ENCODE measurements at regions not wholly inside any gene's neighbourhood (a gene's known extent, or its start where the extent isn't known, plus 50 kb on each side); places are given as distances from the start of the nearest gene placed in this dataset.

DNA sequence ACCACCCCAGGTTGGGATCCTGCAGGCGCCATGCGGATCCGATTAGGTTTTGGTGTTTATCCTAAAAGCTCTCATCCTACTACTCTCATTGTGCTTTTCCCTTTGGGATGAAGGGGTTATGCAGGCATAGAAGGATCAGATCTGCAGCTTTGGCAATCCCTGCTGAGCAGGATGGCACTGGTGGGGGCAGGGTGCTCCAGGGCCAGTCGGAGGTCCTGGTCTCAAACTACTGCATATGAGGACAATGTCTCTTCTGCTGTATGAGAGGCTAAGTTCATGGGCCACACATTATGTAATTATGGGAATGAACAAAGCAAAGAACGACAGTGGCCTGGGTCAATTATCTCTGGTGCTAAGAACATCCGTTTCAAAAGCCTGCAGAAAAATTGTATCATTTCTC is 334.2 kb downstream of the IRX1 start:
- TF ChIP-seq, protein P1, sequence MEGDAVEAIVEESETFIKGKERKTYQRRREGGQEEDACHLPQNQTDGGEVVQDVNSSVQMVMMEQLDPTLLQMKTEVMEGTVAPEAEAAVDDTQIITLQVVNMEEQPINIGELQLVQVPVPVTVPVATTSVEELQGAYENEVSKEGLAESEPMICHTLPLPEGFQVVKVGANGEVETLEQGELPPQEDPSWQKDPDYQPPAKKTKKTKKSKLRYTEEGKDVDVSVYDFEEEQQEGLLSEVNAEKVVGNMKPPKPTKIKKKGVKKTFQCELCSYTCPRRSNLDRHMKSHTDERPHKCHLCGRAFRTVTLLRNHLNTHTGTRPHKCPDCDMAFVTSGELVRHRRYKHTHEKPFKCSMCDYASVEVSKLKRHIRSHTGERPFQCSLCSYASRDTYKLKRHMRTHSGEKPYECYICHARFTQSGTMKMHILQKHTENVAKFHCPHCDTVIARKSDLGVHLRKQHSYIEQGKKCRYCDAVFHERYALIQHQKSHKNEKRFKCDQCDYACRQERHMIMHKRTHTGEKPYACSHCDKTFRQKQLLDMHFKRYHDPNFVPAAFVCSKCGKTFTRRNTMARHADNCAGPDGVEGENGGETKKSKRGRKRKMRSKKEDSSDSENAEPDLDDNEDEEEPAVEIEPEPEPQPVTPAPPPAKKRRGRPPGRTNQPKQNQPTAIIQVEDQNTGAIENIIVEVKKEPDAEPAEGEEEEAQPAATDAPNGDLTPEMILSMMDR (IDR thresholded peaks at IDR 0.05), result no peak
- intact Hi-C loops (cut with DNase I), result no loop called here
- no peaks in the 10 kb centered on the region for H3K27me3 ChIP-seq

DNA sequence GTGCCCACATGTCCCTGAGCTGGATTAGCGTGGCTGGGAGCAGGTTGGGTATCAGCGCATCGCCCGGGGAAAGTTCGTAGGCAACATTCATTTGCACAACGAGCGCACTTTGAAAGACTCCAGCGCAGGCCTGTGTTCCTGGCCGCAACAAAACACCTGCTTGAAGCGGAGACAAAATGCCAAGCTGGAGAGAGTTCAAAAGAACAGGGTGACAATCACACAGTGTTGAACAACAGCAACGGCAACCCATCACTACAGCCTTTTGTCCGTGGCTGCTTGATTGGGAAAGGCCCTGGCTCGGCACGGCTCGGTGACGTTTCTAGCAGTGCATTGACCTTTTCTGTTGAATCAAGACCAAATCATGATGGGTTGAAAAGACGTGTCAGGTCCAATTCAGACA is 336.3 kb downstream of the IRX1 start:
- intact Hi-C loops (cut with DNase I), result no loop called here
- Histone ChIP-seq H3K27me3 (no peaks in the 10 kb centered on the region), H3K4me3 (no peak overlapping the region), H3K9me3 (no peaks in the 10 kb centered on the region), H3K4me1 (no peaks in the 10 kb centered on the region), H3K9ac (ENCODE audit: low read depth in 2 of 2, low read length in 2 of 2) (no peak overlapping the region), H3K27ac (no peak overlapping the region), H3K36me3 (no peaks in the 10 kb centered on the region)
- TF ChIP-seq, protein P1 (IDR thresholded peaks at IDR 0.05), result no peak
- no peak for DNase-seq

More for the DNA sequence above, 334.2 kb downstream of the IRX1 start:
- DNase-seq, result no peak
- H3K27ac ChIP-seq, result no peak overlapping the region
- no peak overlapping the region for H3K4me3 ChIP-seq
- H3K36me3 ChIP-seq, result no peaks in the 10 kb centered on the region
- no peak overlapping the region for H3K9ac ChIP-seq (ENCODE audit: low read depth in 2 of 2, low read length in 2 of 2)
- H3K9me3 ChIP-seq, result no peaks in the 10 kb centered on the region
- H3K4me1 ChIP-seq, result no peaks in the 10 kb centered on the region

DNA sequence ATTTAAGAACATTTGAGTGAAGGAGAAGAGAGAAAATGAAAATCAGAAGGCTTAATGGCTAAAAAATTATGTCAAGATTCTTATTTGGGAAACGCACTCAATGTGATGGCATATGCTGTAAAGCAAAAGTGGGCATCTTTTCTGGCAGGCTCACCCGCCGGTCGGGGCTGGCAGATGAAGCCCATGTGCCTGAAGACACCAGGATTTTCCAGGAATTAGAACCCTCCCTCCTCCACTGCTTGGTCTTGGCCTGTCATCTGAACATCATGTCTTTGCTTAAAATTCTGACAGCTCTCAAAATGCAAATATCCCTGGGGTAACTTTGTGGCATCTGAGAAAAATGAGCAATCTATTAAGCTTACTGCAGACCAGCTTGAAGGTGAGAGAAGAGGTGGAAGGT is 337.9 kb downstream of the IRX1 start:
- H3K9ac ChIP-seq (ENCODE audit: low read depth in 2 of 2, low read length in 2 of 2), result no peak overlapping the region
- H3K27me3 ChIP-seq, result no peaks in the 10 kb centered on the region
- TF ChIP-seq, protein P1 (IDR thresholded peaks at IDR 0.05), result no peak
- H3K27ac ChIP-seq, result no peak overlapping the region
- H3K4me3 ChIP-seq, result no peak overlapping the region
- no peaks in the 10 kb centered on the region for H3K36me3 ChIP-seq
- no peaks in the 10 kb centered on the region for H3K9me3 ChIP-seq
- intact Hi-C loops (cut with DNase I), result no loop called here
- no peak for DNase-seq
- no peaks in the 10 kb centered on the region for H3K4me1 ChIP-seq

DNA sequence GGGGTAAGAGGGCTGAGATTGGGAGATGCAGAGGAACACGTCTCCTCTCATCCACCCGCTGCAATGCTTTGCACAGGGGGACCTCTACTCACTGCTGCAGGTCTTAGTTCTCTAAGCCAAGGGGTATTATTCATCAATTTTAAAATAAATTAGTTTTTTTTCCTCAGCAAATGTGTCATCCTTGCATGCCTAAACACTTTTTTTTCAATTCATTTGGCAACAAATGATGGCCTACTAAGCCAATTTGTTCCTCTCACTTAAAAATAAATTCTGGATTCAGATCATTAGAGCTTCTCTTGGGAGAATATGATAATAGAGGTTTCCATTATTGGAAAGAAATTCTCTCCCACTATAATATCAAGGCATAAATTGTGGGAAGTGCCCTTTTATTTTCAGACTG is 338.3 kb downstream of the IRX1 start:
- H3K4me1 ChIP-seq, result no peaks in the 10 kb centered on the region
- H3K36me3 ChIP-seq, result no peaks in the 10 kb centered on the region
- no peaks in the 10 kb centered on the region for H3K27me3 ChIP-seq
- intact Hi-C loops (cut with DNase I), result no loop called here
- TF ChIP-seq, protein P1 (IDR thresholded peaks at IDR 0.05), result no peak
- H3K9ac ChIP-seq (ENCODE audit: low read depth in 2 of 2, low read length in 2 of 2), result no peak overlapping the region
- no peak for DNase-seq
- no peak overlapping the region for H3K27ac ChIP-seq
- no peaks in the 10 kb centered on the region for H3K9me3 ChIP-seq
- no peak overlapping the region for H3K4me3 ChIP-seq

DNA sequence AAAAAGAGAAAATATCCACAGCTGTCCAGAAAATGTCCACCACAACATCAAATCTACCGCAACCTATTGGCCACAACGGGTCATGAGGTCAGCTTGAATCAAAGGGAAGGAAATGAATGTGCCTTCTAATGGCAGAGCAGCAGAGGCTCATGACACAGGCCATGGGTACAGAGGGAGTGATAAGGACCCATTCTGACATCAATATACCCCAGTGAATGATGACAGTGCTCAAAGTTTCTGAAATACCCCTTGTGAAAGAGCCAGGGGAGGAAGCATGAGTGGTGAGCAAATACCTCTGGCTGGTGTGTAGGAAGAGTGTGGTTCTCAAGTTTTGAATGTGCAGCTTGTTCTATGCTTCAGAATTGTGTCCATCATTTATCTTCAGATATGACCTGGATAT is 348.2 kb downstream of the IRX1 start:
- no peak overlapping the region for H3K27ac ChIP-seq
- no peaks in the 10 kb centered on the region for H3K36me3 ChIP-seq
- TF ChIP-seq, protein P1 (IDR thresholded peaks at IDR 0.05), result no peak
- no peaks in the 10 kb centered on the region for H3K4me1 ChIP-seq
- H3K4me3 ChIP-seq, result no peak overlapping the region
- intact Hi-C loops (cut with DNase I), result no loop called here
- no peaks in the 10 kb centered on the region for H3K9me3 ChIP-seq
- no peak overlapping the region for H3K9ac ChIP-seq (ENCODE audit: low read depth in 2 of 2, low read length in 2 of 2)
- H3K27me3 ChIP-seq, result no peaks in the 10 kb centered on the region
- DNase-seq, result no peak

DNA sequence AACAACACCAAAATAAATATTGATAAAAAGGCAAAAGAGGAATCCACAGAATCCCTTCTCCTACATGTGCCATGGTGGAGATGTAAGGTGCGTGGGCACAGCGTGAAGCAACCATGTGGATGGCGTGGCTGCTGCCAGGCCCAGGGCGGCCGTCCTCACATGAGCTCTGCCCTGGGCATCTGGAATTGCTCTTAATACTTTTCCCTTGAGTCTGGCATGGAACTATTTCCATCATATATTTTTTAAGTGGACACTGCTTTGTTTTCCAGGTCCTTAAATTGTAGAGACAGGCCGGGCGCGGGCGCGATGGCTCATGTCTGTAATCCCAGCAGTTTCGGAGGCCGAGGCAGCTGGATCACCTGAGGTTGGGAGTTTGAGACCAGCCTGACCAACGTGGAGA is 349.3 kb downstream of the IRX1 start:
- intact Hi-C loops (cut with DNase I), result no loop called here
- Histone ChIP-seq H3K36me3 (no peaks in the 10 kb centered on the region), H3K9me3 (no peaks in the 10 kb centered on the region), H3K27ac (no peak overlapping the region), H3K9ac (ENCODE audit: low read depth in 2 of 2, low read length in 2 of 2) (no peak overlapping the region), H3K4me1 (no peaks in the 10 kb centered on the region), H3K4me3 (no peak overlapping the region), H3K27me3 (no peaks in the 10 kb centered on the region)
- TF ChIP-seq, protein P1 (IDR thresholded peaks at IDR 0.05), result no peak
- no peak for DNase-seq

All from colonic mucosa (tissue), 4 donors.